CD8-positive, alpha-beta memory T cell (primary cell): ENCODE measurements at regions not wholly inside any gene's neighbourhood (a gene's known extent, or its start where the extent isn't known, plus 50 kb on each side); places are given as distances from the start of the nearest gene placed in this dataset.

Experiments
- CTCF ChIA-PET: fragments of 350-600 bp; sonication (Branson Sonifier 250); formaldehyde crosslinking; loops from one replicate; lab custom pipeline; 2021; ENCODE audit warnings: antibody characterized with exemption; lab: Charles Lee
- POLR2A ChIA-PET: fragments of 350-600 bp; sonication (Branson Sonifier 250); formaldehyde crosslinking; loops from one replicate; lab custom pipeline; 2021; ENCODE audit warnings: antibody characterized with exemption; lab: Charles Lee
- DNase-seq, 5 donors: peaks; one replicate each; pipeline versions ENCODE4 v3.0.0 to v3.0.0-alpha.2; 2020 to 2022; ENCODE audit warnings: mixed read lengths in 1 of 5
- H3K27ac ChIP-seq: one replicate; pipeline ENCODE4 v1.7.0; 2013; ENCODE audit warnings: low read depth, mild to moderate bottlenecking, low read length, moderate library complexity
- H3K27me3 ChIP-seq: 2 replicates; pipeline ENCODE4 v1.7.0; 2013; ENCODE audit warnings: low read length, mild to moderate bottlenecking; ENCODE audit not compliant: insufficient read depth, poor library complexity, severe bottlenecking
- H3K36me3 ChIP-seq: 2 replicates; pipeline ENCODE4 v1.7.0; 2013; ENCODE audit warnings: mild to moderate bottlenecking, low read length, moderate library complexity; ENCODE audit not compliant: insufficient read depth
- H3K4me1 ChIP-seq: 2 replicates; pipeline ENCODE4 v1.7.0; 2013; ENCODE audit warnings: mild to moderate bottlenecking, low read length, moderate library complexity; ENCODE audit not compliant: insufficient read depth
- H3K4me3 ChIP-seq: 2 replicates; pipeline ENCODE4 v1.7.0; 2013; ENCODE audit warnings: mild to moderate bottlenecking, low read length
- H3K9me3 ChIP-seq: 2 replicates; pipeline ENCODE4 v1.7.0; 2013; ENCODE audit warnings: mild to moderate bottlenecking, low read length
- H3K27ac Mint-ChIP-seq, 8 donors: one replicate each; pipeline ENCODE4 v1.8.0; 2020 to 2021; ENCODE audit warnings: mixed read lengths in 8 of 8, mild to moderate bottlenecking in 6 of 8, inconsistent platforms in 3 of 8, moderate library complexity in 3 of 8
- H3K27me3 Mint-ChIP-seq, 2 donors: one replicate each; pipeline ENCODE4 v1.8.0; 2020 to 2021; ENCODE audit warnings: mixed read lengths in 2 of 2, mild to moderate bottlenecking in 1 of 2, moderate library complexity in 1 of 2
- H3K36me3 Mint-ChIP-seq, 3 donors: one replicate each; pipeline ENCODE4 v1.8.0; 2020 to 2021; ENCODE audit warnings: mixed read lengths in 3 of 3, inconsistent platforms in 1 of 3, mild to moderate bottlenecking in 1 of 3
- H3K4me1 Mint-ChIP-seq, 3 donors: one replicate each; pipeline ENCODE4 v1.8.0; 2020 to 2021; ENCODE audit warnings: mixed read lengths in 3 of 3, inconsistent platforms in 1 of 3, mild to moderate bottlenecking in 1 of 3
- H3K4me3 Mint-ChIP-seq, 7 donors: one replicate each; pipeline ENCODE4 v1.8.0; 2020 to 2021; ENCODE audit warnings: mixed read lengths in 7 of 7, mild to moderate bottlenecking in 6 of 7, moderate library complexity in 4 of 7, inconsistent platforms in 2 of 7
- H3K9me3 Mint-ChIP-seq, 5 donors: one replicate each; pipeline ENCODE4 v1.8.0; 2020 to 2022; ENCODE audit warnings: mixed read lengths in 5 of 5, mild to moderate bottlenecking in 3 of 5, moderate library complexity in 2 of 5, inconsistent platforms in 1 of 5

- Histone ChIP-seq H3K27ac (no peak overlapping the region), H3K27me3 (no peaks in the 10 kb centered on the region), H3K9me3 (no peaks in the 10 kb centered on the region), H3K36me3 (no peaks in the 10 kb centered on the region), H3K4me3 (no peak overlapping the region), H3K4me1 (no peaks in the 10 kb centered on the region)
- Mint-ChIP-seq H3K27ac (no peak overlapping the region), H3K36me3 (no peaks in the 10 kb centered on the region), H3K4me1 (no peaks in the 10 kb centered on the region), H3K4me3 (no peak overlapping the region), H3K9me3 (peaks cover 1 to 16% (median 6%) of the 10 kb centered on the region in 5 donors), H3K27me3 (no peaks in the 10 kb centered on the region)
- ChIA-PET POLR2A (no interaction called here), CTCF (no interaction called here)
- DNase-seq, result no peak
Observed at GRCh38 chr2:34663314-34663713, 1064.2 kb upstream of the FAM98A start.

- Mint-ChIP-seq H3K9me3 (peaks cover 1 to 15% (median 6%) of the 10 kb centered on the region in 5 donors), H3K27ac (no peak overlapping the region), H3K27me3 (no peaks in the 10 kb centered on the region), H3K4me1 (no peaks in the 10 kb centered on the region), H3K4me3 (no peak overlapping the region), H3K36me3 (no peaks in the 10 kb centered on the region)
- no peaks in the 10 kb centered on the region for H3K9me3 ChIP-seq
- H3K27ac ChIP-seq, result no peak overlapping the region
- H3K4me3 ChIP-seq, result no peak overlapping the region
- no peaks in the 10 kb centered on the region for H3K36me3 ChIP-seq
- no peak for DNase-seq
- no peaks in the 10 kb centered on the region for H3K4me1 ChIP-seq
- ChIA-PET POLR2A (no interaction called here), CTCF (no interaction called here)
- no peaks in the 10 kb centered on the region for H3K27me3 ChIP-seq
Observed at GRCh38 chr2:34660741-34661140, 1061.6 kb upstream of the FAM98A start.

GRCh38 chr2:34656632-34657031, 1057.5 kb upstream of the FAM98A start:
- no peak overlapping the region for H3K4me3 ChIP-seq
- H3K27ac ChIP-seq, result no peak overlapping the region
- H3K27me3 ChIP-seq, result no peaks in the 10 kb centered on the region
- ChIA-PET POLR2A (no interaction called here), CTCF (no interaction called here)
- H3K9me3 ChIP-seq, result no peaks in the 10 kb centered on the region
- no peaks in the 10 kb centered on the region for H3K27me3 Mint-ChIP-seq
- no peak for DNase-seq
- H3K4me1 ChIP-seq, result no peaks in the 10 kb centered on the region
- no peaks in the 10 kb centered on the region for H3K36me3 Mint-ChIP-seq
- H3K4me1 Mint-ChIP-seq, result no peaks in the 10 kb centered on the region
- H3K9me3 Mint-ChIP-seq, result peaks cover 0 to 16% (median 10%) of the 10 kb centered on the region in 5 donors
- no peak overlapping the region for H3K4me3 Mint-ChIP-seq
- no peaks in the 10 kb centered on the region for H3K36me3 ChIP-seq
- H3K27ac Mint-ChIP-seq, result no peak overlapping the region

- H3K9me3 ChIP-seq, result no peaks in the 10 kb centered on the region
- Mint-ChIP-seq H3K36me3 (no peaks in the 10 kb centered on the region), H3K4me1 (no peaks in the 10 kb centered on the region), H3K9me3 (peaks cover 2 to 12% (median 6%) of the 10 kb centered on the region in 5 donors), H3K4me3 (no peak overlapping the region), H3K27ac (no peak overlapping the region), H3K27me3 (no peaks in the 10 kb centered on the region)
- no peaks in the 10 kb centered on the region for H3K27me3 ChIP-seq
- no peak overlapping the region for H3K4me3 ChIP-seq
- ChIA-PET CTCF (no interaction called here), POLR2A (no interaction called here)
- DNase-seq, result no peak
- H3K4me1 ChIP-seq, result no peaks in the 10 kb centered on the region
- no peaks in the 10 kb centered on the region for H3K36me3 ChIP-seq
- no peak overlapping the region for H3K27ac ChIP-seq
Observed at GRCh38 chr2:34652636-34653035, 1053.5 kb upstream of the FAM98A start.

- Histone ChIP-seq H3K27me3 (no peaks in the 10 kb centered on the region), H3K36me3 (no peaks in the 10 kb centered on the region), H3K4me3 (no peak overlapping the region), H3K27ac (no peak overlapping the region), H3K4me1 (no peaks in the 10 kb centered on the region), H3K9me3 (no peaks in the 10 kb centered on the region)
- Mint-ChIP-seq H3K27me3 (peaks cover 0 to 3% of the 10 kb centered on the region in 2 donors), H3K4me3 (no peak overlapping the region), H3K9me3 (peaks cover 0 to 15% (median 8%) of the 10 kb centered on the region in 5 donors), H3K4me1 (no peaks in the 10 kb centered on the region), H3K36me3 (no peaks in the 10 kb centered on the region), H3K27ac (no peak overlapping the region)
- ChIA-PET CTCF (no interaction called here), POLR2A (no interaction called here)
- DNase-seq, result no peak
Observed at GRCh38 chr2:34646901-34647300, 1047.8 kb upstream of the FAM98A start.

GRCh38 chr2:34632327-34632726, 1033.2 kb upstream of the FAM98A start:
- H3K9me3 ChIP-seq, result no peaks in the 10 kb centered on the region
- H3K27ac ChIP-seq, result no peak overlapping the region
- Mint-ChIP-seq H3K27ac (no peak overlapping the region), H3K9me3 (peaks cover 8 to 22% (median 9%) of the 10 kb centered on the region in 5 donors), H3K4me3 (no peak overlapping the region), H3K4me1 (no peaks in the 10 kb centered on the region), H3K36me3 (peaks cover 0 to 2% (median 0%) of the 10 kb centered on the region in 3 donors), H3K27me3 (no peaks in the 10 kb centered on the region)
- POLR2A ChIA-PET, result interaction anchor here (0.6 kb wide), 1 partner anchor 102 kb away, joined by 4 read pairs; no protein-coding TSS in a partner anchor
- H3K4me1 ChIP-seq, result no peaks in the 10 kb centered on the region
- CTCF ChIA-PET, result no interaction called here
- no peaks in the 10 kb centered on the region for H3K27me3 ChIP-seq
- H3K4me3 ChIP-seq, result no peak overlapping the region
- no peaks in the 10 kb centered on the region for H3K36me3 ChIP-seq
- DNase-seq, result no peak

GRCh38 chr2:34627003-34627402, 1027.9 kb upstream of the FAM98A start:
- Histone ChIP-seq H3K4me3 (no peak overlapping the region), H3K36me3 (no peaks in the 10 kb centered on the region), H3K27ac (no peak overlapping the region), H3K27me3 (no peaks in the 10 kb centered on the region), H3K9me3 (no peaks in the 10 kb centered on the region), H3K4me1 (no peaks in the 10 kb centered on the region)
- Mint-ChIP-seq H3K27me3 (no peaks in the 10 kb centered on the region), H3K27ac (no peak overlapping the region), H3K4me1 (no peaks in the 10 kb centered on the region), H3K36me3 (peaks cover 0 to 2% (median 0%) of the 10 kb centered on the region in 3 donors), H3K4me3 (no peak overlapping the region), H3K9me3 (peaks cover 0 to 19% (median 4%) of the 10 kb centered on the region in 5 donors)
- DNase-seq, result no peak
- POLR2A ChIA-PET, result no interaction called here
- CTCF ChIA-PET, result no interaction called here

GRCh38 chr2:34604164-34604563, 1005.1 kb upstream of the FAM98A start:
- H3K36me3 Mint-ChIP-seq, result no peaks in the 10 kb centered on the region
- no peak overlapping the region for H3K27ac ChIP-seq
- DNase-seq, result no peak
- no peak overlapping the region for H3K4me3 Mint-ChIP-seq
- no peaks in the 10 kb centered on the region for H3K27me3 Mint-ChIP-seq
- H3K4me1 Mint-ChIP-seq, result no peaks in the 10 kb centered on the region
- no peak overlapping the region for H3K27ac Mint-ChIP-seq
- H3K27me3 ChIP-seq, result no peaks in the 10 kb centered on the region
- no peaks in the 10 kb centered on the region for H3K36me3 ChIP-seq
- ChIA-PET POLR2A (no interaction called here), CTCF (no interaction called here)
- no peak overlapping the region for H3K4me3 ChIP-seq
- H3K9me3 Mint-ChIP-seq, result peaks cover 5 to 16% (median 6%) of the 10 kb centered on the region in 5 donors
- no peaks in the 10 kb centered on the region for H3K9me3 ChIP-seq
- H3K4me1 ChIP-seq, result no peaks in the 10 kb centered on the region

GRCh38 chr2:34602262-34602661, 1003.2 kb upstream of the FAM98A start:
- DNase-seq, result no peak
- Histone ChIP-seq H3K27ac (no peak overlapping the region), H3K4me1 (no peaks in the 10 kb centered on the region), H3K36me3 (no peaks in the 10 kb centered on the region), H3K9me3 (no peaks in the 10 kb centered on the region), H3K27me3 (no peaks in the 10 kb centered on the region), H3K4me3 (no peak overlapping the region)
- H3K9me3 Mint-ChIP-seq, result peaks cover 0 to 16% (median 6%) of the 10 kb centered on the region in 5 donors
- ChIA-PET POLR2A (no interaction called here), CTCF (no interaction called here)
- H3K27me3 Mint-ChIP-seq, result no peaks in the 10 kb centered on the region
- no peaks in the 10 kb centered on the region for H3K36me3 Mint-ChIP-seq
- H3K4me1 Mint-ChIP-seq, result no peaks in the 10 kb centered on the region
- H3K4me3 Mint-ChIP-seq, result no peak overlapping the region
- no peak overlapping the region for H3K27ac Mint-ChIP-seq
